H1 (cell line): ENCODE measurements at regions not wholly inside any gene's neighbourhood (a gene's known extent, or its start where the extent isn't known, plus 50 kb on each side); places are given as distances from the start of the nearest gene placed in this dataset.

Source experiments
- CTCF ChIA-PET: fragments of 300-600 bp; sonication (Branson Sonifier 250); formaldehyde crosslinking; loops from one replicate; lab custom pipeline; 2021; ENCODE audit not compliant: partially characterized antibody; lab: Charles Lee
- POLR2A ChIA-PET: fragments of 300-600 bp; sonication (Branson Sonifier 250); formaldehyde crosslinking; loops from one replicate; lab custom pipeline; 2021; ENCODE audit warnings: inconsistent platforms; ENCODE audit not compliant: partially characterized antibody; lab: Charles Lee
- DNase-seq, 2 experiments: peaks; one replicate each; pipeline versions ENCODE4 v3.0.0 to v3.0.0-alpha.2; 2010 to 2022; ENCODE audit warnings: low spot score in 2 of 2, low read depth in 1 of 2, mixed read lengths in 1 of 2
- FAIRE-seq: peaks from 2 replicates; lab custom pipeline; 2011; peaks lifted over from hg19 to GRCh38; lab: Jason Lieb, UNC
- H2AFZ ChIP-seq: 2 replicates; pipeline ENCODE4 v1.8.1; 2012; ENCODE audit warnings: low read length, inconsistent platforms
- H2AK5ac ChIP-seq: 2 replicates; pipeline ENCODE4 v1.6.1; 2013; ENCODE audit warnings: low read depth, low read length
- H2BK120ac ChIP-seq: replicated peaks from 2 replicates; pipeline ENCODE3; 2013; ENCODE audit warnings: low read depth, low read length, inconsistent platforms
- H2BK12ac ChIP-seq: 2 replicates; pipeline ENCODE4 v1.6.1; 2013; ENCODE audit warnings: low read depth, low read length
- H2BK15ac ChIP-seq: 2 replicates; pipeline ENCODE4 v1.6.1; 2013; ENCODE audit warnings: low read length
- H2BK20ac ChIP-seq: 2 replicates; pipeline ENCODE4 v1.6.1; 2013; ENCODE audit warnings: low read length
- H2BK5ac ChIP-seq: 2 replicates; pipeline ENCODE4 v1.6.1; 2013; ENCODE audit warnings: low read depth, low read length
- H3K14ac ChIP-seq: 2 replicates; pipeline ENCODE4 v1.6.1; 2013; ENCODE audit warnings: inconsistent platforms; ENCODE audit not compliant: insufficient read length
- H3K18ac ChIP-seq: 2 replicates; pipeline ENCODE4 v1.6.1; 2013; ENCODE audit warnings: low read length; ENCODE audit errors: extremely low read depth
- H3K23ac ChIP-seq: 2 replicates; pipeline ENCODE4 v1.6.1; 2013; ENCODE audit warnings: inconsistent platforms; ENCODE audit not compliant: insufficient read length
- H3K23me2 ChIP-seq: 2 replicates; pipeline ENCODE4 v1.6.1; 2013; ENCODE audit warnings: low read depth, low read length
- H3K27ac ChIP-seq: 2 replicates; pipeline ENCODE4 v1.6.1; 2011; ENCODE audit warnings: low read depth, low read length, inconsistent platforms
- H3K27me3 ChIP-seq, 4 experiments: replicated peaks in 1 of 4; 1 replicate in 1 of 4; 2 replicates in 3 of 4; pipeline versions ENCODE4 v1.6.1 to v1.8.1; 2011 to 2013; ENCODE audit warnings: low read length in 3 of 4, mild to moderate bottlenecking in 3 of 4, inconsistent platforms in 2 of 4, mixed read lengths in 2 of 4, moderate library complexity in 1 of 4; ENCODE audit not compliant: control insufficient read depth in 3 of 4, insufficient read depth in 3 of 4; ENCODE audit errors: extremely low read depth in 1 of 4
- H3K36me3 ChIP-seq, 4 experiments: 2 replicates each; pipeline versions ENCODE4 v1.6.1 to v1.8.1; 2011 to 2013; ENCODE audit warnings: mild to moderate bottlenecking in 4 of 4, low read length in 3 of 4, moderate library complexity in 2 of 4, control low read depth in 1 of 4, inconsistent platforms in 1 of 4; ENCODE audit not compliant: insufficient read depth in 4 of 4, control insufficient read depth in 2 of 4
- H3K4ac ChIP-seq: replicated peaks from 2 replicates; pipeline ENCODE3; 2013; ENCODE audit warnings: low read length, low read depth, mixed read lengths, inconsistent platforms; ENCODE audit not compliant: insufficient read length
- H3K4me1 ChIP-seq, 4 experiments: replicated peaks in 1 of 4; 1 replicate in 1 of 4; 2 replicates in 3 of 4; pipeline versions ENCODE4 v1.6.1 to v1.8.1; 2011 to 2013; ENCODE audit warnings: low read length in 3 of 4, inconsistent platforms in 2 of 4, mixed read lengths in 1 of 4; ENCODE audit not compliant: insufficient read depth in 4 of 4, control insufficient read depth in 3 of 4
- H3K4me2 ChIP-seq, 2 experiments: 2 replicates each; pipeline versions ENCODE4 v1.6.1 to v1.8.1; 2011 to 2013; ENCODE audit warnings: low read depth in 2 of 2, low read length in 2 of 2, control low read depth in 1 of 2, inconsistent platforms in 1 of 2, mild to moderate bottlenecking in 1 of 2; ENCODE audit not compliant: insufficient read depth in 1 of 2
- H3K4me3 ChIP-seq, 4 experiments: fragments of 200-600, 300-600 bp in 1 of 4; sonication (generic), shearing (Covaris generic), sonication (Bioruptor Twin) in 1 of 4; 2 replicates each; pipeline versions ENCODE4 v1.5.1 to v1.8.1; 2011 to 2016; ENCODE audit warnings: low read length in 4 of 4, low read depth in 3 of 4, control low read depth in 2 of 4, inconsistent platforms in 2 of 4, mild to moderate bottlenecking in 2 of 4, mixed read lengths in 1 of 4, moderate library complexity in 1 of 4; ENCODE audit not compliant: insufficient read depth in 2 of 4; ENCODE audit errors: extremely low read depth in 1 of 4
- H3K56ac ChIP-seq: replicated peaks from 2 replicates; pipeline ENCODE3; 2013; ENCODE audit warnings: low read depth, mild to moderate bottlenecking, mixed read lengths, low read length, inconsistent platforms; ENCODE audit not compliant: insufficient read length
- H3K79me1 ChIP-seq: 2 replicates; pipeline ENCODE4 v1.6.1; 2013; ENCODE audit warnings: low read depth, low read length, control low read depth
- H3K79me2 ChIP-seq, 2 experiments: 2 replicates each; pipeline versions ENCODE4 v1.6.1 to v1.8.1; 2012 to 2013; ENCODE audit warnings: low read length in 2 of 2, mild to moderate bottlenecking in 2 of 2, inconsistent platforms in 1 of 2; ENCODE audit not compliant: insufficient read depth in 2 of 2, control insufficient read depth in 1 of 2
- H3K9ac ChIP-seq, 4 experiments: replicated peaks in 1 of 4; 1 replicate in 1 of 4; 2 replicates in 3 of 4; pipeline versions ENCODE4 v1.6.1 to v1.8.1; 2011 to 2013; ENCODE audit warnings: low read depth in 3 of 4, low read length in 3 of 4, control low read depth in 2 of 4, mild to moderate bottlenecking in 2 of 4, moderate library complexity in 2 of 4, inconsistent platforms in 1 of 4; ENCODE audit errors: extremely low read depth in 1 of 4
- H3K9me3 ChIP-seq, 2 experiments: 2 replicates each; pipeline versions ENCODE4 v1.6.1 to v1.8.1; 2012 to 2013; ENCODE audit warnings: mild to moderate bottlenecking in 2 of 2, moderate library complexity in 2 of 2, control low read depth in 1 of 2, inconsistent platforms in 1 of 2, low read depth in 1 of 2, low read length in 1 of 2, mixed read lengths in 1 of 2; ENCODE audit not compliant: insufficient read depth in 2 of 2
- H4K20me1 ChIP-seq, 2 experiments: replicated peaks in 1 of 2; 2 replicates each; pipeline versions ENCODE3 to v1.8.1; 2011 to 2013; ENCODE audit warnings: inconsistent platforms in 2 of 2, low read length in 2 of 2, mild to moderate bottlenecking in 1 of 2; ENCODE audit not compliant: insufficient read depth in 2 of 2, control insufficient read depth in 1 of 2
- H4K5ac ChIP-seq: 2 replicates; pipeline ENCODE4 v1.6.1; 2013; ENCODE audit warnings: low read length, low read depth, mixed read lengths, inconsistent platforms; ENCODE audit not compliant: insufficient read length
- H4K8ac ChIP-seq: 2 replicates; pipeline ENCODE4 v1.8.0; 2013; ENCODE audit warnings: mild to moderate bottlenecking, moderate library complexity, low read length, inconsistent platforms; ENCODE audit not compliant: insufficient read depth; ENCODE audit errors: extremely low read depth
- H4K91ac ChIP-seq: replicated peaks from 2 replicates; pipeline ENCODE3; 2013; ENCODE audit warnings: low read length, mixed read lengths, inconsistent platforms; ENCODE audit not compliant: insufficient read length
- BRCA1 ChIP-seq: IDR thresholded peaks from 2 replicates; pipeline ENCODE4 v1.6.1; 2012; ENCODE audit warnings: low read depth, low read length, improper control_type of control experiment
- GTF2F1 ChIP-seq: IDR thresholded peaks from 2 replicates; pipeline ENCODE4 v1.6.1; 2012; ENCODE audit warnings: low read depth, low read length, improper control_type of control experiment, borderline replicate concordance
- JUN ChIP-seq: IDR thresholded peaks from 2 replicates; pipeline ENCODE4 v1.6.1; 2011; ENCODE audit warnings: low read depth, mild to moderate bottlenecking, improper control_type of control experiment, low read length
- NRF1 ChIP-seq: IDR thresholded peaks from 2 replicates; pipeline ENCODE4 v1.6.1; 2011; ENCODE audit warnings: mild to moderate bottlenecking, low read depth, low read length, improper control_type of control experiment
- SP2 ChIP-seq: IDR thresholded peaks from 2 replicates; pipeline ENCODE4 v1.6.1; 2012; ENCODE audit warnings: mild to moderate bottlenecking, low read length, inconsistent platforms
- WGBS, 2 experiments: shearing (Covaris generic) in 1 of 2; methylation state at CpG; one replicate each; pipeline versions ENCODE4 v1.1.6 to v1.1.7; 2013 to 2015; ENCODE audit warnings: low lambda C conversion rate in 2 of 2, mixed read lengths in 2 of 2, inconsistent platforms in 1 of 2, low coverage in 1 of 2, missing lambda C conversion rate in 1 of 2; ENCODE audit not compliant: insufficient replicate concordance in 2 of 2, insufficient coverage in 1 of 2, insufficient read length in 1 of 2; ENCODE audit errors: extremely low coverage in 1 of 2, missing lambda C conversion rate in 1 of 2; 5-methylcytosine and 5-hydroxymethylcytosine counted together

DNA sequence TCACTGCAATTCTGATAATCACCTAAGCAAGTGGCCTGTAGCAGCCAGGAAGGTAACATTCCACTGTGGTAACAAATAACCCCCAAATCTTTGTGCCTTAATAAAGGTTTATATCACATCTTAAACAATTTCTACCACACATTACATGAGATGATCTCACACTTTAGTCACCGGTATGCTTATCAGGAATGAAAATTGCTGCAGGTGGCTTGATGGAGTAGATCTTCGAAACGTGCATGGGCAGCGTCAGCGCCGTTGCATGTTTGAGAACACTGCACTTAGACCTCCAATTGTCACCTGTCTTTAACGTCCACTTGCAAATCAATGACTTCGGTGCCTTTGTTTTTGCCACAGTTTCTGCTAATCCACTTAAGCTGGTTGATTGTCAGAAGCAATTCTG lies 477.4 kb downstream of the VRK1 start:
- Histone ChIP-seq H3K4me1 (peaks cover 0 to 6% (median 4%) of the 10 kb centered on the region in 4 experiments; a peak in 5 of 7 replicates), H3K18ac (no peak overlapping the region), H3K9me3 (no peaks in the 10 kb centered on the region), H3K14ac (no peak overlapping the region), H3K36me3 (no peaks in the 10 kb centered on the region), H3K79me2 (no peaks in the 10 kb centered on the region), H4K8ac (no peak overlapping the region)
- POLR2A ChIA-PET = no interaction called here
- TF ChIP-seq GTF2F1 (no peak), JUN (no peak), SP2 (no peak), BRCA1 (no peak), NRF1 (no peak)
- TF ChIP-seq, all 59 proteins: peak for 0
- DNase-seq = no peak
- Histone ChIP-seq H4K91ac (no peak overlapping the region), H3K9ac (no peak overlapping the region), H2BK5ac (no peak overlapping the region), H3K79me1 (no peaks in the 10 kb centered on the region), H3K23me2 (peaks cover 4% of the 10 kb centered on the region; the same call in 1 of the 2 replicates), H2AK5ac (no peak overlapping the region), H3K23ac (no peak overlapping the region), H2BK120ac (no peak overlapping the region), H4K5ac (no peak overlapping the region), H2BK15ac (no peak overlapping the region), H2AFZ (no peak overlapping the region), H3K56ac (no peak overlapping the region), H2BK12ac (no peak overlapping the region), H3K4ac (no peak overlapping the region), H3K27me3 (no peaks in the 10 kb centered on the region), H3K27ac (no peak overlapping the region), H4K20me1 (no peaks in the 10 kb centered on the region), H3K4me3 (no peak overlapping the region), H3K4me2 (no peak overlapping the region), H2BK20ac (no peak overlapping the region)
- CTCF ChIA-PET = interaction anchor here (0.9 to 1.5 kb wide), 3 partner anchors 15 to 91 kb away, joined by 3 to 4 read pairs (median 3); no protein-coding TSS in a partner anchor
- WGBS, 2 experiments = 91% methylated on average over 8 of the region's 8 CpGs; no CpG with 5 or more reads in 1 of the 2 experiments
- FAIRE-seq = no peak
